SK-N-SH (cell line): ENCODE measurements at regions not wholly inside any gene's neighbourhood (a gene's known extent, or its start where the extent isn't known, plus 50 kb on each side); places are given as distances from the start of the nearest gene placed in this dataset.

ENCODE experiments used
- CTCF ChIA-PET: fragments of 300-600, 350-600 bp; formaldehyde crosslinking; extraction: SDS; loops from one replicate; lab custom pipeline; 2021; lab: Yijun Ruan, JAX
- POLR2A ChIA-PET: fragments of 350-600 bp; sonication (Branson Sonifier 250); formaldehyde crosslinking; extraction: SDS; loops from one replicate; lab custom pipeline; 2020; ENCODE audit warnings: antibody characterized with exemption, inconsistent platforms; lab: Yijun Ruan, JAX
- DNase-seq: peaks from one replicate; pipeline ENCODE4 v3.0.0; 2012
- H2AFZ ChIP-seq: fragments of 200-600 bp; sonication (generic); 2 replicates; pipeline ENCODE4 v1.8.1; 2016; ENCODE audit warnings: antibody characterized with exemption, mild to moderate bottlenecking, low read depth
- H3F3A ChIP-seq: fragments of 200-600 bp; sonication (generic); replicated peaks from 2 replicates; pipeline ENCODE3; 2016; ENCODE audit warnings: antibody characterized with exemption, mild to moderate bottlenecking; ENCODE audit not compliant: insufficient read depth
- H3K27ac ChIP-seq, 2 experiments: fragments of 200-500 bp in 1 of 2; fragments of 200-600 bp in 1 of 2; sonication (Bioruptor generic) in 1 of 2; sonication (generic), shearing (Covaris generic) in 1 of 2; 2 replicates each; pipeline versions ENCODE4 v1.5.1 to v1.6.1; 2014 to 2016; ENCODE audit warnings: low read depth in 2 of 2, inconsistent platforms in 1 of 2, low read length in 1 of 2, mild to moderate bottlenecking in 1 of 2, mixed read lengths in 1 of 2
- H3K27me3 ChIP-seq: fragments of 200-600 bp; sonication (generic), shearing (Covaris generic); 2 replicates; pipeline ENCODE4 v1.6.1; 2016; ENCODE audit warnings: mixed run types; ENCODE audit not compliant: insufficient read depth
- H3K36me3 ChIP-seq, 2 experiments: fragments of 200-500 bp in 1 of 2; fragments of 200-600 bp in 1 of 2; sonication (Bioruptor generic) in 1 of 2; sonication (generic) in 1 of 2; replicated peaks in 1 of 2; 2 replicates each; pipeline versions ENCODE3 to v1.5.1; 2014 to 2016; ENCODE audit warnings: low read length in 1 of 2, mild to moderate bottlenecking in 1 of 2; ENCODE audit not compliant: insufficient read depth in 2 of 2, control insufficient read depth in 1 of 2
- H3K4me1 ChIP-seq, 2 experiments: fragments of 200-500 bp in 1 of 2; fragments of 200-600 bp in 1 of 2; sonication (Bioruptor generic) in 1 of 2; sonication (generic), shearing (Covaris generic) in 1 of 2; 2 replicates each; pipeline versions ENCODE4 v1.5.1 to v1.6.1; 2014 to 2016; ENCODE audit warnings: low read depth in 1 of 2, low read length in 1 of 2, mixed run types in 1 of 2; ENCODE audit not compliant: insufficient read depth in 2 of 2, control insufficient read depth in 1 of 2
- H3K4me2 ChIP-seq: fragments of 200-600 bp; sonication (generic), shearing (Covaris generic); 2 replicates; pipeline ENCODE4 v1.6.1; 2017; ENCODE audit warnings: mixed run types
- H3K4me3 ChIP-seq, 2 experiments: fragments of 200-500 bp in 1 of 2; fragments of 200-600 bp in 1 of 2; sonication (Bioruptor generic) in 1 of 2; sonication (generic), shearing (Covaris generic) in 1 of 2; 2 replicates each; pipeline versions ENCODE4 v1.5.1 to v1.8.1; 2014 to 2016; ENCODE audit warnings: low read depth in 2 of 2, inconsistent platforms in 1 of 2, low read length in 1 of 2, mild to moderate bottlenecking in 1 of 2, mixed read lengths in 1 of 2, moderate library complexity in 1 of 2
- H3K79me2 ChIP-seq: fragments of 200-600 bp; sonication (generic); 2 replicates; pipeline ENCODE4 v1.8.1; 2017; ENCODE audit warnings: mild to moderate bottlenecking; ENCODE audit not compliant: insufficient read depth
- H3K9ac ChIP-seq: fragments of 200-600 bp; sonication (generic); 2 replicates; pipeline ENCODE4 v1.6.1; 2017; ENCODE audit warnings: mixed run types
- H3K9me2 ChIP-seq: fragments of 200-600 bp; sonication (generic); 2 replicates; pipeline ENCODE4 v1.6.1; 2017; ENCODE audit warnings: mixed run types
- H3K9me3 ChIP-seq: fragments of 200-600 bp; sonication (generic); 2 replicates; pipeline ENCODE4 v1.6.1; 2017; ENCODE audit warnings: mixed run types, mild to moderate bottlenecking, moderate library complexity
- H4K20me1 ChIP-seq: fragments of 200-600 bp; sonication (generic); 2 replicates; pipeline ENCODE4 v1.6.1; 2017; ENCODE audit warnings: mild to moderate bottlenecking, mixed run types; ENCODE audit not compliant: insufficient read depth
- CHD2 ChIP-seq: fragments of 150-350 bp; IDR thresholded peaks from 2 replicates; pipeline ENCODE4 v1.6.1; 2018; ENCODE audit warnings: low read length; ENCODE audit not compliant: partially characterized antibody
- CTCF ChIP-seq: fragments of 200-600 bp; sonication (generic); IDR thresholded peaks from 2 replicates; pipeline ENCODE4 v1.6.1; 2017; ENCODE audit warnings: antibody characterized with exemption, mild to moderate bottlenecking, moderate library complexity
- FOXJ3 ChIP-seq: sonication (generic); formaldehyde crosslinking; IDR thresholded peaks from 2 replicates; pipeline ENCODE4 v1.5.1; 2020; ENCODE audit warnings: mild to moderate bottlenecking, missing genetic modification reagents
- IRF3 ChIP-seq: fragments of 150-350 bp; IDR thresholded peaks from 2 replicates; pipeline ENCODE4 v1.6.1; 2016; ENCODE audit warnings: mild to moderate bottlenecking, low read depth, low read length
- RAD21 ChIP-seq: IDR thresholded peaks from 2 replicates; pipeline ENCODE4 v1.6.1; 2012; ENCODE audit warnings: mild to moderate bottlenecking, low read length
- RXRA ChIP-seq: IDR thresholded peaks from 2 replicates; pipeline ENCODE4 v1.4.0; 2012; ENCODE audit warnings: low read depth, mild to moderate bottlenecking, borderline replicate concordance
- SIN3A ChIP-seq: IDR thresholded peaks from 2 replicates; pipeline ENCODE4 v1.6.1; 2012; ENCODE audit warnings: low read depth, mild to moderate bottlenecking, low read length, moderate library complexity, borderline replicate concordance
- TAF1 ChIP-seq: IDR thresholded peaks from 2 replicates; pipeline ENCODE4 v1.6.1; 2012; ENCODE audit warnings: low read depth, mild to moderate bottlenecking, low read length, moderate library complexity, borderline replicate concordance
- ZBTB33 ChIP-seq: IDR thresholded peaks from 2 replicates; pipeline ENCODE4 v1.4.0; 2012; ENCODE audit warnings: low read depth, borderline replicate concordance
- WGBS: methylation state at CpG from one replicate; pipeline ENCODE4 v1.1.6; 2017; ENCODE audit warnings: low lambda C conversion rate; 5-methylcytosine and 5-hydroxymethylcytosine counted together

GRCh38 chrX:26649534-26649933, 433.6 kb downstream of the MAGEB5 start:
- no peak overlapping the region for H3K4me3 ChIP-seq
- DNase-seq: peak; percentile 11
- ChIA-PET POLR2A (no interaction called here), CTCF (interaction anchor here (0.7 to 1.3 kb wide), 9 partner anchors 9 to 1025 kb away, joined by 3 to 7 read pairs (median 4); no protein-coding TSS in a partner anchor)
- no peaks in the 10 kb centered on the region for H3K9me3 ChIP-seq
- H3F3A ChIP-seq: no peaks in the 10 kb centered on the region
- no peaks in the 10 kb centered on the region for H3K79me2 ChIP-seq
- H3K27me3 ChIP-seq: no peaks in the 10 kb centered on the region
- WGBS: 5% methylated on average over 7 of the region's 7 CpGs
- no peak overlapping the region for H3K27ac ChIP-seq
- no peaks in the 10 kb centered on the region for H3K9me2 ChIP-seq
- no peak overlapping the region for H3K4me2 ChIP-seq
- TF ChIP-seq CTCF (peak; percentile 74), RAD21 (peak; percentile 23; the same call in 1 of the 2 replicates), RXRA (no peak)
- no peak overlapping the region for H2AFZ ChIP-seq
- no peaks in the 10 kb centered on the region for H3K4me1 ChIP-seq
- no peak overlapping the region for H3K9ac ChIP-seq
- H3K36me3 ChIP-seq: no peaks in the 10 kb centered on the region
- no peaks in the 10 kb centered on the region for H4K20me1 ChIP-seq

- no peak for TF ChIP-seq SIN3A
- TF ChIP-seq TAF1: no peak
- no peak for TF ChIP-seq CHD2
- TF ChIP-seq IRF3: no peak
- TF ChIP-seq FOXJ3: no peak
- no peak for TF ChIP-seq ZBTB33
- no peaks in the 10 kb centered on the region for H3K27me3 ChIP-seq
- H3K4me3 ChIP-seq: no peak overlapping the region
- no peak overlapping the region for H3K4me2 ChIP-seq
- H3K79me2 ChIP-seq: no peaks in the 10 kb centered on the region
- no peak for DNase-seq
- H2AFZ ChIP-seq: no peak overlapping the region
- WGBS: 0% methylated on average over 1 of the region's 1 CpG
- no peaks in the 10 kb centered on the region for H3F3A ChIP-seq
- H3K9ac ChIP-seq: no peak overlapping the region
- ChIA-PET CTCF (interaction anchor here (1.3 kb wide), 1 partner anchor 18 kb away, joined by 3 read pairs; no protein-coding TSS in a partner anchor), POLR2A (no interaction called here)
- H3K27ac ChIP-seq: no peak overlapping the region
- no peaks in the 10 kb centered on the region for H3K4me1 ChIP-seq
- H4K20me1 ChIP-seq: no peaks in the 10 kb centered on the region
- H3K9me2 ChIP-seq: no peaks in the 10 kb centered on the region
- H3K36me3 ChIP-seq: no peaks in the 10 kb centered on the region
- H3K9me3 ChIP-seq: no peaks in the 10 kb centered on the region
Measured at GRCh38 chrX:26631385-26631784, 415.4 kb downstream of the MAGEB5 start.
